Putamen (tissue), 1 donor: ENCODE measurements at regions not wholly inside any gene's neighbourhood (a gene's known extent, or its start where the extent isn't known, plus 50 kb on each side); places are given as distances from the start of the nearest gene placed in this dataset.
"Not testable (repeated sequence)": the region's sequence is repeated elsewhere in the genome, so short reads cannot be mapped to it uniquely, and the experiment has no call there.

Experiments
- DNase-seq: peaks from one replicate; pipeline ENCODE4 v3.0.0-alpha.2; 2016; ENCODE audit warnings: low spot score

- DNase-seq = not testable (repeated sequence)
Measured at GRCh38 chr6:84821314-84821713, 56.9 kb upstream of the TBX18 start.

- DNase-seq = no peak
Measured at GRCh38 chr6:84816741-84817140, 52.3 kb upstream of the TBX18 start.

- no peak for DNase-seq
Measured at GRCh38 chr6:84815896-84816735, 51.7 kb upstream of the TBX18 start.
